ENCODE measurements at regions not wholly inside any gene's neighbourhood (a gene's known extent, or its start where the extent isn't known, plus 50 kb on each side); places are given as distances from the start of the nearest gene placed in this dataset.
"Not testable (repeated sequence)": the region's sequence is repeated elsewhere in the genome, so short reads cannot be mapped to it uniquely, and the experiment has no call there.

- Histone ChIP-seq H3K27me3 (no peaks in the 10 kb centered on the region), H3K9me3 (ENCODE audit: low read depth) (no peaks in the 10 kb centered on the region), H3K4me2 (no peak overlapping the region), H2AFZ (no peak overlapping the region), H3K9me2 (replicated peaks; ENCODE audit: insufficient read depth) (no peaks in the 10 kb centered on the region), H3K4me1 (ENCODE audit: insufficient read depth) (peaks cover 17% of the 10 kb centered on the region), H3K27ac (no peak overlapping the region), H3K36me3 (replicated peaks; ENCODE audit: insufficient read depth, low read depth) (no peaks in the 10 kb centered on the region), H4K20me1 (ENCODE audit: insufficient read depth, poor library complexity, severe bottlenecking) (no peaks in the 10 kb centered on the region), H3K4me3 (no peak overlapping the region), H3K79me2 (no peaks in the 10 kb centered on the region)
- 60% methylated on average over 4 of the region's 4 CpGs for WGBS (ENCODE audit: low lambda C conversion rate, missing lambda C conversion rate)
- DNase-seq (ENCODE audit: low spot score), result no peak
- TF ChIP-seq EZH2 (IDR thresholded peaks at IDR 0.05; ENCODE audit: borderline replicate concordance) (no peak), EZH2phosphoT487 (IDR thresholded peaks at IDR 0.05; ENCODE audit: low read depth, severe bottlenecking, unreplicated experiment) (no peak), CTCF (IDR thresholded peaks at IDR 0.05; ENCODE audit: poor library complexity) (no peak)
Measured at GRCh38 chr16:87121816-87122215, 195.4 kb downstream of the C16orf95 start.

GRCh38 chr16:87123356-87124001 lies 193.7 kb downstream of the C16orf95 start:
- WGBS (ENCODE audit: low lambda C conversion rate, missing lambda C conversion rate), result 96% methylated on average over 12 of the region's 12 CpGs
- peaks cover 29% of the 10 kb centered on the region for H3K4me1 ChIP-seq (ENCODE audit: insufficient read depth)
- no peaks in the 10 kb centered on the region for H3K79me2 ChIP-seq
- DNase-seq (ENCODE audit: low spot score), result no peak
- TF ChIP-seq EZH2phosphoT487 (IDR thresholded peaks at IDR 0.05; ENCODE audit: low read depth, severe bottlenecking, unreplicated experiment) (no peak), CTCF (IDR thresholded peaks at IDR 0.05; ENCODE audit: poor library complexity) (no peak), EZH2 (IDR thresholded peaks at IDR 0.05; ENCODE audit: borderline replicate concordance) (no peak)
- no peak overlapping the region for H3K4me3 ChIP-seq
- H3K27me3 ChIP-seq, result no peaks in the 10 kb centered on the region
- no peak overlapping the region for H2AFZ ChIP-seq
- H3K36me3 ChIP-seq (replicated peaks; ENCODE audit: insufficient read depth, low read depth), result no peaks in the 10 kb centered on the region
- H3K9me2 ChIP-seq (replicated peaks; ENCODE audit: insufficient read depth), result no peaks in the 10 kb centered on the region
- no peaks in the 10 kb centered on the region for H4K20me1 ChIP-seq (ENCODE audit: insufficient read depth, poor library complexity, severe bottlenecking)
- H3K9me3 ChIP-seq (ENCODE audit: low read depth), result no peaks in the 10 kb centered on the region
- H3K27ac ChIP-seq, result no peak overlapping the region
- H3K4me2 ChIP-seq, result no peak overlapping the region

GRCh38 chr16:87124405-87124804 lies 192.8 kb downstream of the C16orf95 start:
- H3K4me3 ChIP-seq; H2AFZ ChIP-seq; H3K27ac ChIP-seq; H3K4me2 ChIP-seq; H3K27me3 ChIP-seq; DNase-seq (ENCODE audit: low spot score); H3K79me2 ChIP-seq; H4K20me1 ChIP-seq (ENCODE audit: insufficient read depth, poor library complexity, severe bottlenecking); H3K9me3 ChIP-seq (ENCODE audit: low read depth); H3K9me2 ChIP-seq (replicated peaks; ENCODE audit: insufficient read depth); H3K36me3 ChIP-seq (replicated peaks; ENCODE audit: insufficient read depth, low read depth): not testable (repeated sequence)
- 96% methylated on average over 7 of the region's 9 CpGs for WGBS (ENCODE audit: low lambda C conversion rate, missing lambda C conversion rate)
- peaks cover 29% of the 10 kb centered on the region for H3K4me1 ChIP-seq (ENCODE audit: insufficient read depth)

GRCh38 chr16:87125206-87126155 lies 191.7 kb downstream of the C16orf95 start:
- Histone ChIP-seq H4K20me1 (ENCODE audit: insufficient read depth, poor library complexity, severe bottlenecking) (no peaks in the 10 kb centered on the region), H3K27me3 (no peaks in the 10 kb centered on the region), H3K4me3 (no peak overlapping the region), H3K79me2 (no peaks in the 10 kb centered on the region), H3K36me3 (replicated peaks; ENCODE audit: insufficient read depth, low read depth) (no peaks in the 10 kb centered on the region), H2AFZ (no peak overlapping the region), H3K9me3 (ENCODE audit: low read depth) (no peaks in the 10 kb centered on the region), H3K9me2 (replicated peaks; ENCODE audit: insufficient read depth) (no peaks in the 10 kb centered on the region), H3K27ac (no peak overlapping the region), H3K4me2 (no peak overlapping the region), H3K4me1 (ENCODE audit: insufficient read depth) (peaks cover 29% of the 10 kb centered on the region)
- WGBS (ENCODE audit: low lambda C conversion rate, missing lambda C conversion rate), result 49% methylated on average over 38 of the region's 38 CpGs
- DNase-seq (ENCODE audit: low spot score), result no peak
- TF ChIP-seq EZH2phosphoT487 (IDR thresholded peaks at IDR 0.05; ENCODE audit: low read depth, severe bottlenecking, unreplicated experiment) (no peak), EZH2 (IDR thresholded peaks at IDR 0.05; ENCODE audit: borderline replicate concordance) (no peak), CTCF (IDR thresholded peaks at IDR 0.05; ENCODE audit: poor library complexity) (no peak)

Data from hepatocyte (in vitro differentiated cells).